Ovary (tissue), 7 donors: ENCODE measurements at regions not wholly inside any gene's neighbourhood (a gene's known extent, or its start where the extent isn't known, plus 50 kb on each side); places are given as distances from the start of the nearest gene placed in this dataset.

Source experiments
- DNase-seq, 5 donors: peaks; one replicate each; pipeline ENCODE4 v3.0.0-alpha.2; 2019 to 2020
- H3K27ac ChIP-seq, 2 donors: fragments of 200-600 bp; one replicate each; pipeline versions ENCODE4 v1.5.1 to v1.8.0; 2019 to 2022
- H3K27me3 ChIP-seq: fragments of 200-600 bp; one replicate; pipeline ENCODE4 v1.8.0; 2022
- H3K36me3 ChIP-seq: fragments of 200-600 bp; sonication (generic); one replicate; pipeline ENCODE4 v1.5.1; 2019
- H3K4me1 ChIP-seq: one replicate; pipeline ENCODE4 v1.8.1; 2013; ENCODE audit warnings: mild to moderate bottlenecking, moderate library complexity; ENCODE audit not compliant: insufficient read depth
- H3K4me3 ChIP-seq: fragments of 200-600 bp; sonication (generic); one replicate; pipeline ENCODE4 v1.5.1; 2017
- H3K9me3 ChIP-seq, 2 donors: fragments of 200-600 bp in 1 of 2; sonication (generic) in 1 of 2; one replicate each; pipeline versions ENCODE4 v1.5.1 to v1.8.1; 2013 to 2019; ENCODE audit warnings: mild to moderate bottlenecking in 1 of 2, moderate library complexity in 1 of 2
- CTCF ChIP-seq, 3 donors: fragments of 450-650 bp in 2 of 3; fragments of 200-600 bp in 1 of 3; IDR thresholded peaks; one replicate each; pipeline versions ENCODE4 v1.5.1 to v1.8.0; 2016 to 2022; ENCODE audit warnings: antibody characterized with exemption in 3 of 3, mild to moderate bottlenecking in 1 of 3
- EP300 ChIP-seq: sonication (generic); formaldehyde crosslinking; IDR thresholded peaks from one replicate; pipeline ENCODE4 v1.6.1; 2017; ENCODE audit warnings: antibody characterized with exemption
- POLR2A ChIP-seq: fragments of 450-650 bp; IDR thresholded peaks from one replicate; pipeline ENCODE4 v1.6.1; 2017; ENCODE audit warnings: antibody characterized with exemption, mild to moderate bottlenecking, moderate library complexity
- WGBS, 3 donors: extraction: QIAGEN DNeasy Blood & Tissue Kit in 1 of 3; methylation state at CpG; one replicate each; pipeline versions ENCODE4 v1.1.5 to v1.1.7; 2013 to 2017; 5-methylcytosine and 5-hydroxymethylcytosine counted together
- intact Hi-C, 4 donors: fragments of 100-400 bp; cut with DNase I; formaldehyde crosslinking; loops; one replicate each; pipeline versions ENCODE4 v1.11.0 to v1.15.1; 2022 to 2023
- donor health status: DM: no; HTN: no; CAD: no; lungs with moderate emphysema.
- donor health status: DM: no; HTN: no; CAD: no.
- donor health status: Bipolar disorder and iron deficiency.
- donor health status: DM: no; HTN: no; CAD: no.
- donor health status: DM: yes; HTN: yes; CAD: no.

DNA sequence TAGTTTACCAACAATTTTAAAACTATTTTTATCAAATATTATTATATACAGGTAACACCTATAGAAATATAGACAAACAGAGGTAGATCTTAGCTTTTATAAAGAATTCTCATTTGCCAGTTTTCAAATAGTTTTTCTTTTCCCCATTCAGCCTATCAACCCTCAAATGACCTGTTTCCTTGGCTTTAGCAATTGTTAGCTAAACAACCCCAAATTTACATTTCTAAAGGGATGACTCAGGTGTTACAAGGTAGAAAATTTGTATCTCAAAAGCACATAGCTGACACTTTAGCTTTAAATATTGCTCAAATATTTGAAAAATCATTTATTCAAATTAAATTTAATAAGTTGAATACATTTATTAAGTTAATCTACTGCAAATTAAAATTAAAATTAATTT lies 1207.2 kb downstream of the SLITRK1 start:
- DNase-seq, result no peak
- intact Hi-C loops, result no loop called here
- Histone ChIP-seq H3K4me3 (no peak overlapping the region), H3K9me3 (no peaks in the 10 kb centered on the region), H3K4me1 (no peaks in the 10 kb centered on the region), H3K27ac (no peak overlapping the region), H3K27me3 (no peaks in the 10 kb centered on the region), H3K36me3 (no peaks in the 10 kb centered on the region)
- no peak for TF ChIP-seq POLR2A
- no peak for TF ChIP-seq EP300
- TF ChIP-seq CTCF (IDR thresholded peaks at IDR 0.05), result no peak

DNA sequence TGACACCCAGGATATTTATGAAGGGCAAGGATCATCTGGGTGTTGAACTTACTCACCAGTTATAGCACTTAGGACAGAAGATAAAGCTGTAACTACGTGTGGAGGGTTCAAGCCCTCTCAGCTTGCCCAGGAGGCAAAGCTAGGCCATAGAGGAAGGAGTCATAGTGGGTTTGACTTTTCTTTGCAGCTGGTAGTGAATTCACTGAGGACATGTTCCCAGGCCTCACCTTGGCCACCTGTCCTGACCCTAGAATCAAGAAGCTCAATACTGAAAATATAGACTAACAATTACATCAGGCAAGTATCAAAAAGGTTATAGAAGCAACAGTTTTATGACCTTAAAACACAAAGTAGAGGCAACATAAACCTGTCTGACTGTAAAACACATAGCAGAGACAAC lies 1207.7 kb downstream of the SLITRK1 start:
- WGBS, 3 donors, result 45 to 74% (median 60%) methylated on average over 1 of the region's 1 CpG
- no peaks in the 10 kb centered on the region for H3K4me1 ChIP-seq
- H3K4me3 ChIP-seq, result no peak overlapping the region
- H3K9me3 ChIP-seq, result no peaks in the 10 kb centered on the region
- no peak for TF ChIP-seq EP300
- no peak for TF ChIP-seq POLR2A
- TF ChIP-seq CTCF (IDR thresholded peaks at IDR 0.05), result no peak
- DNase-seq, result no peak
- no peaks in the 10 kb centered on the region for H3K27me3 ChIP-seq
- H3K27ac ChIP-seq, result no peak overlapping the region
- intact Hi-C loops, result no loop called here
- no peaks in the 10 kb centered on the region for H3K36me3 ChIP-seq

DNA sequence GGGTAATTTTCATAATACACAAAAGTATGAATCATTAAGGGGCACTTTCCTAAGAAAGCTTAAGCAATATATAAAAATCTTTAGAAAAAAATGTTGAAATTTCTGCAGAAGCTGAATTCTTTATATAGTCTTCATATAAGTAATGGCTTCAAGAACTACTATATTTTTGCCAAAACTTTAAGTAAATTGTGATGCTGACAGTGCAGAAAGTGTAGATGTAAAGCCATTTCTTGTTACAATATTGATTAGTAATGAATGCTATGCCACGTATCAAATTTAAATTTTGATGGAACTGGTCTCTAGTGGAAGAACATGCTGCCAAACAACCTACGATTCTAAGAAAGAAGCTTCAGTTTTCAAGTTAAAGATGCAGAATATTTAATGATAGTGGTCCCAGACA lies 1210.0 kb downstream of the SLITRK1 start:
- intact Hi-C loops, result no loop called here
- TF ChIP-seq EP300 (no peak), POLR2A (no peak), CTCF (IDR thresholded peaks at IDR 0.05) (no peak)
- WGBS, 3 donors, result 82 to 85% (median 84%) methylated on average over 2 of the region's 2 CpGs

DNA sequence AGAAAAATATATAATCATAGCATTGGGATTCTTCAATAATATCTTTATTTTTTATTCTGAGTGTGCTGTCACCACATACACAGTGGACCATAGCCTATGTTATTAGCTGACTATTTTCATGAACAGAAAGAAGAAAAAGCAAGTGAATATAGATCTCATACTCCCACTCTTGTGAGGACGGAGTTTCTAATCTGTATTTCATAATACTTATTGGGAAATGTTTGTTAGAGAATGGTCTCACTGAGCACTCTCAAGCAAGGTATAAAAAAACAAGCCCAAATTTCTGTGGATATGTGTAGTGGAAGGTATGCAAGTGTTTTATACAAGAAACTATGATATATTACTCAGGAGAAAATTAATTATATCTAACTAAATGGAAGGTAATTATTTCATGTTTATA lies 1218.1 kb downstream of the SLITRK1 start:
- H3K27ac ChIP-seq, result no peak overlapping the region
- no peaks in the 10 kb centered on the region for H3K36me3 ChIP-seq
- 19 to 30% (median 28%) methylated on average over 1 of the region's 1 CpG for WGBS, 3 donors
- no peaks in the 10 kb centered on the region for H3K4me1 ChIP-seq
- DNase-seq, result no peak
- H3K4me3 ChIP-seq, result no peak overlapping the region
- no peaks in the 10 kb centered on the region for H3K9me3 ChIP-seq
- TF ChIP-seq EP300 (no peak), CTCF (IDR thresholded peaks at IDR 0.05) (no peak), POLR2A (no peak)
- H3K27me3 ChIP-seq, result no peaks in the 10 kb centered on the region
- intact Hi-C loops, result no loop called here

More for the DNA sequence above, 1210.0 kb downstream of the SLITRK1 start:
- Histone ChIP-seq H3K4me3 (no peak overlapping the region), H3K27ac (no peak overlapping the region), H3K36me3 (no peaks in the 10 kb centered on the region), H3K9me3 (no peaks in the 10 kb centered on the region), H3K27me3 (no peaks in the 10 kb centered on the region), H3K4me1 (no peaks in the 10 kb centered on the region)
- no peak for DNase-seq

DNA sequence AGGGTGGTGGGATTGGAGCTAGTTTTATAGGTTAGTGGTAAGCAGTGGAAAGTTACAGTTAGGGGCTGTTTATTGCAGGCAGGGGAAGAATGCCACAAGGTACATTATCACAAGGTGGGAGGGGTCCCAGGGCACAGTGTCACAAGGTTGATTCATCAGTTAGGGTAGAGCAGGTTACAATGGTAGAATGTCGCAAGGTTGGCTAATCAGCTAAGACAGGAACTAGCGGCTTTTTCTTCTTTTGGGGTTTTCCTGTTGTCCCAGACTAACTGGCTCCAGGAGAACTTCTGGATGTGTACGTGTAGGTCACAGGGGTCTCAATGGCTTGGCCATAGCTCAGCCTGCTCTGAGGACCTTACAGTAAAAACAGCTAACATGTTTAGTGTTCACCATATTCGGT lies 1221.1 kb downstream of the SLITRK1 start:
- H3K9me3 ChIP-seq, result no peaks in the 10 kb centered on the region
- H3K27ac ChIP-seq, result no peak overlapping the region
- 89 to 93% (median 92%) methylated on average over 4 of the region's 4 CpGs for WGBS, 3 donors
- no peaks in the 10 kb centered on the region for H3K27me3 ChIP-seq
- no peaks in the 10 kb centered on the region for H3K36me3 ChIP-seq
- intact Hi-C loops, result no loop called here
- no peak overlapping the region for H3K4me3 ChIP-seq
- no peak for DNase-seq
- TF ChIP-seq EP300 (no peak), POLR2A (no peak), CTCF (IDR thresholded peaks at IDR 0.05) (no peak)
- H3K4me1 ChIP-seq, result no peaks in the 10 kb centered on the region
